Activated CD4-positive, alpha-beta memory T cell treated with anti-CD3 and anti-CD28 coated beads, Interleukin-2, amount 10 ng/mL, durations not matched to agents 7 days and 5 days (primary cell): ENCODE measurements at regions not wholly inside any gene's neighbourhood (a gene's known extent, or its start where the extent isn't known, plus 50 kb on each side); places are given as distances from the start of the nearest gene placed in this dataset.

Experiments
- CTCF ChIA-PET: fragments of 350-600 bp; sonication (Branson Sonifier 250); formaldehyde crosslinking; loops from one replicate; lab custom pipeline; 2021; ENCODE audit warnings: antibody characterized with exemption, inconsistent platforms; lab: Charles Lee
- POLR2A ChIA-PET: fragments of 350-600 bp; sonication (Branson Sonifier 250); formaldehyde crosslinking; loops from one replicate; lab custom pipeline; 2021; ENCODE audit warnings: antibody characterized with exemption; lab: Charles Lee
- DNase-seq: peaks from one replicate; pipeline ENCODE4 v3.0.0-alpha.2; 2020
- H3K27ac Mint-ChIP-seq: one replicate; pipeline ENCODE4 v1.8.0; 2021; ENCODE audit warnings: mild to moderate bottlenecking, mixed read lengths
- H3K27me3 Mint-ChIP-seq: one replicate; pipeline ENCODE4 v1.8.0; 2021; ENCODE audit warnings: mixed read lengths
- H3K36me3 Mint-ChIP-seq: one replicate; pipeline ENCODE4 v1.8.0; 2021; ENCODE audit warnings: low read depth, mixed read lengths
- H3K4me1 Mint-ChIP-seq: one replicate; pipeline ENCODE4 v1.8.0; 2021; ENCODE audit warnings: mixed read lengths
- H3K4me3 Mint-ChIP-seq: one replicate; pipeline ENCODE4 v1.8.0; 2021; ENCODE audit warnings: mild to moderate bottlenecking, mixed read lengths
- H3K9me3 Mint-ChIP-seq: one replicate; pipeline ENCODE4 v1.8.0; 2021; ENCODE audit warnings: mixed read lengths

DNA sequence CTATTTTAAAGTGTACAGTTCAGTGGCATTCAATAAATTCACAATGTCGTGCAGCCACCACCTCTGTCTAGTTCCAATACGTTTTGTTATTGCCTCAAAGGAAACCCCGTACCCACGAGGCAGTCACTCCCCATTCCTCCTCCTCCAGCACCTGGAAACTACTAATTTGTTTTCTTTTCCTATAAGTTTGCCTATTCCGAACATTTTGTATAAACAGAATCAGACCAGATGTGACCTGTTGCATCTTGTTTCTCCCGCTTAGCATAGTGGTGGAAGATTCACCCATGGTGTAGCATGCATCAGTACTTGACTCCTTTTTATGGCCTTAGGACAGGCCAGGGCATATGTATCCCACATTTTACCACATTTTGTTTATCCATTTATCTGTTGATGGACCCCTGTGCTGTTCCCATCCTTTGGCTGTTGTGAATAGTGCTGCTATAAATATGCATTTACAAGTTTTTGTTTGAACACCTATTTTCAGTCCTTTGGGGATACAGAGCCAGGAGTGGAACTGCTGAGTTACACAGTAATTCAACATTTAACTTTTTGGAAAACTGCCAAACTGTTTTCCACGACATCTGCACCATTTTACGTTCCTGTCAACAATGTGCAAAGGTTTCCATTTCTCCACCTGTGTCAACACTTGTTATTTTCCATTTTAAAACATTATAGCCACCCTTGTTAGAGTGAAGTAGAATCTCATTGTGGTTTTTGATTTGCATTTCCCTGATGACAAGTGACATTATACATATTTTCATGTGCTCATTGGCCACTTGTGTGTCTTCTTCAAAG lies 57.8 kb upstream of the STX18 start:
- H3K27ac Mint-ChIP-seq = no peak overlapping the region
- POLR2A ChIA-PET = no interaction called here
- CTCF ChIA-PET = no interaction called here
- peaks cover 7% of the 10 kb centered on the region for H3K9me3 Mint-ChIP-seq
- no peaks in the 10 kb centered on the region for H3K27me3 Mint-ChIP-seq
- DNase-seq = no peak
- no peaks in the 10 kb centered on the region for H3K4me1 Mint-ChIP-seq
- no peak overlapping the region for H3K4me3 Mint-ChIP-seq
- peaks cover 9% of the 10 kb centered on the region for H3K36me3 Mint-ChIP-seq

DNA sequence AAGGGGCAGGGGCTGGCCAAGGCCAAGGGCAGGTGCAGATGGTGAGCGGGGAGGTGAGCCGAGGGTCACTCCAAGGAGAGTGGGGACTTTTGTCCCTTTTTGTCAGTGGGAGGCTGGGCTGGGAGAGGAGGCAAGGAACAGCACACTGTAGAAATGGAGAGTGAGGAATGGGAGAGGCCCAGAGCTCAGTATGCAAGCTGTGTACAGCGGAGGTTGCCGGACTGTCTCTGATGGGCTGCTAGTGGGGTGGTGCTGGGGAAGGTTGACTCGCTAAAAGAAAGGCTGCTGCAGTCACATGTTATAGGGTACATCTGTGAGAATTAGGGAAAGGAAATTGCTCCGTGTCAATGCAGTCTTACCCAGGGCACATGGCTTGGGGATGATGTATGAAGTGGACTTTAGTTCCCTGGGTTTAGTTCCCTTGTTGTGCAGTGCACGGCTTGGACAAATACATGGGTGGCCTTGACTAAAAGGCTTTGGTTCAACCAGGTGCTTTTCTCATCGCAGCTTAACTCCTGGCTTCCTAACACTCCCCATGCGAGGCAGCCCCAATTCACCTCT lies 57.1 kb upstream of the STX18 start:
- ChIA-PET POLR2A (no interaction called here), CTCF (no interaction called here)
- peaks cover 13% of the 10 kb centered on the region for H3K9me3 Mint-ChIP-seq
- H3K27me3 Mint-ChIP-seq = no peaks in the 10 kb centered on the region
- no peak overlapping the region for H3K4me3 Mint-ChIP-seq
- H3K4me1 Mint-ChIP-seq = no peaks in the 10 kb centered on the region
- no peak for DNase-seq
- no peak overlapping the region for H3K27ac Mint-ChIP-seq
- peaks cover 9% of the 10 kb centered on the region for H3K36me3 Mint-ChIP-seq

DNA sequence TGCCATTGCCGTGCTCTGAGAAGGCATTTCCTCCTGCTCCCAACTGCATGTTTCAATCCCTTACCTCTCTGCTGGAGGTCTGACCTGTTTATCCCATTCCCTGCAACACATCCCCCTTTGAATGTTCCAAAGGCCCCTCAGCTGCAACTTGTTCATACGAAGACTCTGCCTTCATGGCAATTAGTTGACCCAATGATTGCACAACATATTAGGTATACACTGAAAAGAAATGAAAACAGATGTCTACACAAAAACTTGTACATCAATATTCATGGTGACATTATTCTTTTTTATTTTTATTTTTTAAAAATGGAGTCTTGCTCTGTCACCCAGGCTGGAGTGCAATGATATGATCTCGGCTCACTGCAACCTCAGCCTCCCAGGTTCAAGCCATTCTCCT lies 54.9 kb upstream of the STX18 start:
- POLR2A ChIA-PET = no interaction called here
- CTCF ChIA-PET = no interaction called here
- Mint-ChIP-seq H3K27ac (no peak overlapping the region), H3K9me3 (peaks cover 25% of the 10 kb centered on the region), H3K4me3 (no peak overlapping the region), H3K4me1 (no peaks in the 10 kb centered on the region), H3K27me3 (no peaks in the 10 kb centered on the region), H3K36me3 (peaks cover 9% of the 10 kb centered on the region)
- DNase-seq = no peak

GRCh38 chr4:4595252-4595651 lies 53.4 kb upstream of the STX18 start:
- H3K27me3 Mint-ChIP-seq = no peaks in the 10 kb centered on the region
- ChIA-PET CTCF (no interaction called here), POLR2A (no interaction called here)
- H3K4me1 Mint-ChIP-seq = no peaks in the 10 kb centered on the region
- no peak overlapping the region for H3K4me3 Mint-ChIP-seq
- no peak for DNase-seq
- peaks cover 9% of the 10 kb centered on the region for H3K36me3 Mint-ChIP-seq
- no peak overlapping the region for H3K27ac Mint-ChIP-seq
- H3K9me3 Mint-ChIP-seq = peaks cover 25% of the 10 kb centered on the region

DNA sequence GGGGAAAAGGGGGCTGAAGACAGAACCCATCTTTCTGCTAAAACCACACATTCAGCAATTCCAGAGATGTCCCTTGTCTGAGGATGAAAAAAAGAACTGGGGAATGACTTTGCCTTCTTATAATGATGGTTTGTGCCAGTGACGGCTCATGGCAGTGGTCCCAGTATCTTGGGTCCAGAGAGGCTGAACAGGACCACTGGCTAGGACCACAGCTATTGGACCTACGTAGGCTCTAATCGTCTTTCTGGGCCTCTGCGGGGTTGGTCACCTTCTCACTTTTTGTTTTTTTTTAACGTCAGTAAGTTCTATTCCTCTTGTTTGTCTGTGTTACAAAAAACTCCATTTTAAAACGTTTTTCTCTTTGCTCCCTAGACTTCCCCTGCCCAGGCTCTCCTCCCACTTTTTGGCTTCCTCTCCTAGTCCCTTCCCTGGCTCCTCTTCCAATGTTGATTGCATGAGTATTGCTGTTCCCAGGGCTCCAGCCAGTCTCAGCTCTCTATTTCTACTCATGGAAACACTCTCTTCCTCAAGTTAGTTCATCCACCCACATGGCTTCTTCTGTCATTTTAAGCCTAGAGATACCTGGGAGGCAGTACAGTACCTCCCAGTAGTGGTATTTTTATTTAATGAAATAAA lies 52.6 kb upstream of the STX18 start:
- CTCF ChIA-PET = no interaction called here
- no peaks in the 10 kb centered on the region for H3K27me3 Mint-ChIP-seq

DNA sequence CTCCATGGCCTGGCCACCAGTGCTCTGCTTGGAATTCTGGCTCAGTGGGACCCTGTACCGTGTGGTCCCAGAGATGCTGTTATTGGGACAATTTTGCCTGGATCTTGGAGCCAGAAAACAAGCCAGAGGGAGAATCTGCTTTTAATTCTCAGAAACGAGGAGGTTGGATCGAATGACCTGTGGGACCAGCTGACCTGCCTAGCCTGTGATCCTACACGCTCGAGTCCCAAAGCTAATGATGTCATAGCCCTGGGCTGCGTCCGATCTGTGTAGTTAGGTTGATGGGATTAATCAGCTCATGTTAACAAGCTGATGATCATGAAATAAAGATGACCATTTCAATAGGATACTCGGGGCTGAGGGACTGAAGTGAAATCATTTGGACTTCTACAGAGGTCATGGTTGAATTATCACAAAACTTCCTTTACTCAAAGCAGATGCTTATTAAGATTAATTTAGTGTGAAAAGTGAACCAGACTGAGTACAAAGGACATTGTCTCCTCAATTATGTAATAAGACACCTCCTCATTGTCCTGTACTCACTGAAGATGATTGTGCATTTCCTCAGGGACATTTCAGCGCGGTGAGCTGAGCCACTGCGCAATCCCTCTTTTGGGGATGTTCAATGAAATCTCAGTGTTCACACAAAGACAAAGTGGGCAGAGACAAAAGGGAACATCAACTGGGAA lies 51.9 kb upstream of the STX18 start:
- Mint-ChIP-seq H3K4me3 (no peak overlapping the region), H3K36me3 (peaks cover 9% of the 10 kb centered on the region), H3K9me3 (peaks cover 25% of the 10 kb centered on the region), H3K27ac (no peak overlapping the region), H3K4me1 (no peaks in the 10 kb centered on the region), H3K27me3 (no peaks in the 10 kb centered on the region)
- ChIA-PET CTCF (no interaction called here), POLR2A (no interaction called here)
- DNase-seq = no peak

More for the DNA sequence above, 52.6 kb upstream of the STX18 start:
- H3K36me3 Mint-ChIP-seq = peaks cover 9% of the 10 kb centered on the region
- no peak overlapping the region for H3K27ac Mint-ChIP-seq
- no peak for DNase-seq
- POLR2A ChIA-PET = no interaction called here
- no peaks in the 10 kb centered on the region for H3K4me1 Mint-ChIP-seq
- H3K4me3 Mint-ChIP-seq = no peak overlapping the region
- peaks cover 25% of the 10 kb centered on the region for H3K9me3 Mint-ChIP-seq

DNA sequence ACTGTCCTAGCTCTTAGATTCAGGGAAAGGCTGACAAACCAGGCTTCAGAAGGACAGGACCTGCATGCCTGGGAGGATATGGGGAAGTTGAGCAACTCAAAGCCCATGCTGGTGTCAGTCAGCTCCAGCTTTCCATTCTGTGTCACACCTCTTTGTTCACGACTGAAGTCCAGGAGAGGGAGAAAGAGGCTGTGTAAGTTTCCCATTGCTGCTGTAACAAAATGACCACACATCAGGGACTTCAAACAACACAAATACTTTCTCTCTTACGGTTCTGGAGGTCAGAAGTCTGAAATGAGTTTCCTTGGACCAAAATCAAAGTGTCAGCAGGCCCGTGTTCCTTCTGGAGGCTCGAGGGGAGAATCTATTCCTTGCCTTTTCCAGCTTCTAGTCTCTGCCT lies 50.6 kb upstream of the STX18 start:
- ChIA-PET CTCF (no interaction called here), POLR2A (no interaction called here)
- Mint-ChIP-seq H3K4me3 (no peak overlapping the region), H3K9me3 (peaks cover 25% of the 10 kb centered on the region), H3K27ac (no peak overlapping the region), H3K4me1 (no peaks in the 10 kb centered on the region), H3K27me3 (no peaks in the 10 kb centered on the region), H3K36me3 (peaks cover 9% of the 10 kb centered on the region)
- DNase-seq = no peak
